MM.1S (cell line): ENCODE measurements at regions not wholly inside any gene's neighbourhood (a gene's known extent, or its start where the extent isn't known, plus 50 kb on each side); places are given as distances from the start of the nearest gene placed in this dataset.
"Not testable (repeated sequence)": the region's sequence is repeated elsewhere in the genome, so short reads cannot be mapped to it uniquely, and the experiment has no call there.

Experiments
- DNase-seq: peaks from one replicate; pipeline ENCODE4 v3.0.0-alpha.2; 2015
- H2AFZ ChIP-seq: fragments of 300-600 bp; sonication (generic); 2 replicates; pipeline ENCODE4 v1.6.0; 2016; ENCODE audit warnings: antibody characterized with exemption, low read length
- H3F3A ChIP-seq: fragments of 300-600 bp; sonication (generic); 2 replicates; pipeline ENCODE4 v1.6.1; 2016; ENCODE audit warnings: mild to moderate bottlenecking, antibody characterized with exemption, low read length, moderate library complexity, mixed read lengths; ENCODE audit not compliant: insufficient read depth
- H3K27ac ChIP-seq: fragments of 300-600 bp; sonication (generic); 2 replicates; pipeline ENCODE4 v1.5.1; 2016; ENCODE audit warnings: mild to moderate bottlenecking, low read length
- H3K27me3 ChIP-seq: fragments of 300-600 bp; sonication (generic); replicated peaks from 2 replicates; pipeline ENCODE4 v1.6.0; 2016; ENCODE audit warnings: low read length; ENCODE audit not compliant: insufficient read depth
- H3K36me3 ChIP-seq: fragments of 300-600 bp; sonication (generic); replicated peaks from 2 replicates; pipeline ENCODE4 v1.6.1; 2016; ENCODE audit warnings: mild to moderate bottlenecking, low read length, mixed read lengths; ENCODE audit not compliant: insufficient read depth
- H3K4me1 ChIP-seq: fragments of 300-600 bp; sonication (generic); 2 replicates; pipeline ENCODE4 v1.6.1; 2016; ENCODE audit warnings: low read length, mixed read lengths
- H3K4me2 ChIP-seq: fragments of 300-600 bp; sonication (generic); 2 replicates; pipeline ENCODE4 v1.6.0; 2016; ENCODE audit warnings: low read depth, low read length
- H3K4me3 ChIP-seq: fragments of 300-600 bp; sonication (generic); 2 replicates; pipeline ENCODE4 v1.5.1; 2016; ENCODE audit warnings: low read length, mixed read lengths
- H3K79me2 ChIP-seq: fragments of 300-600 bp; sonication (generic); 2 replicates; pipeline ENCODE4 v1.6.1; 2016; ENCODE audit warnings: mixed run types, low read length, mixed read lengths
- H3K9ac ChIP-seq: fragments of 300-600 bp; sonication (generic); 2 replicates; pipeline ENCODE4 v1.6.1; 2016; ENCODE audit warnings: low read length, mixed read lengths
- H3K9me2 ChIP-seq: fragments of 300-600 bp; sonication (generic); replicated peaks from 2 replicates; pipeline ENCODE4 v1.6.1; 2016; ENCODE audit warnings: mild to moderate bottlenecking, low read length, mixed read lengths; ENCODE audit not compliant: insufficient read depth
- H3K9me3 ChIP-seq: fragments of 300-600 bp; sonication (generic); replicated peaks from 2 replicates; pipeline ENCODE4 v1.6.1; 2016; ENCODE audit warnings: mild to moderate bottlenecking, low read length, mixed read lengths; ENCODE audit not compliant: insufficient read depth
- H4K20me1 ChIP-seq: fragments of 300-600 bp; sonication (generic); 2 replicates; pipeline ENCODE4 v1.6.1; 2016; ENCODE audit warnings: mild to moderate bottlenecking, low read length, moderate library complexity, mixed read lengths; ENCODE audit not compliant: insufficient read depth
- EZH2 ChIP-seq: fragments of 300-600 bp; sonication (generic); optimal IDR thresholded peaks from 2 replicates; pipeline ENCODE3; 2017; ENCODE audit warnings: low read depth, mild to moderate bottlenecking, antibody characterized with exemption, low read length, mixed read lengths
- EZH2phosphoT487 ChIP-seq: fragments of 300-600 bp; sonication (generic); IDR thresholded peaks from 2 replicates; pipeline ENCODE4 v1.6.1; 2018; ENCODE audit warnings: antibody characterized with exemption, low read length
- TF ChIP-seq, protein P1 (sequence below): fragments of 300-600 bp; sonication (generic); IDR thresholded peaks from 2 replicates; pipeline ENCODE4 v1.5.1; 2016; ENCODE audit warnings: antibody characterized with exemption, low read length, mixed read lengths

DNA sequence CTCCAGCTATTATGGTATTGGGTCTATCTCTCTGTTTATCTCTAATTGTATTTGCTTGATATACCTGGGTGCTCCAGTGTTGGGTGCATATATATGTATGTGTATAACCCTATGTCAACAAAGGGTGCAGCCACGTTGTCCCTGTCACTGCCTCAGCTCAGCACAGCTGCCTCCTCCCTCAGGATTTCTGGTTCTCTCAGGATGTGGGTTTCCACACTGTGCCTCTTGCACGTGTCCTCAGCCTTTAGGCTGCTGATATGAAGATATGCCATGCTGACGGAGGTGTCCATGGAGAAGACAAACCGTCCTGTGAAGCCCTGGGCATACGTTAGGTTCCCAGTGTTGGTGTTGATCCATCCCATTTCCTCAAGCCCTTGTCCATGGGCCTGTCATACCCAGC is 791.2 kb downstream of the TMEM121 start:
- no peak for TF ChIP-seq EZH2
- no peak for TF ChIP-seq EZH2phosphoT487
- TF ChIP-seq, protein P1, sequence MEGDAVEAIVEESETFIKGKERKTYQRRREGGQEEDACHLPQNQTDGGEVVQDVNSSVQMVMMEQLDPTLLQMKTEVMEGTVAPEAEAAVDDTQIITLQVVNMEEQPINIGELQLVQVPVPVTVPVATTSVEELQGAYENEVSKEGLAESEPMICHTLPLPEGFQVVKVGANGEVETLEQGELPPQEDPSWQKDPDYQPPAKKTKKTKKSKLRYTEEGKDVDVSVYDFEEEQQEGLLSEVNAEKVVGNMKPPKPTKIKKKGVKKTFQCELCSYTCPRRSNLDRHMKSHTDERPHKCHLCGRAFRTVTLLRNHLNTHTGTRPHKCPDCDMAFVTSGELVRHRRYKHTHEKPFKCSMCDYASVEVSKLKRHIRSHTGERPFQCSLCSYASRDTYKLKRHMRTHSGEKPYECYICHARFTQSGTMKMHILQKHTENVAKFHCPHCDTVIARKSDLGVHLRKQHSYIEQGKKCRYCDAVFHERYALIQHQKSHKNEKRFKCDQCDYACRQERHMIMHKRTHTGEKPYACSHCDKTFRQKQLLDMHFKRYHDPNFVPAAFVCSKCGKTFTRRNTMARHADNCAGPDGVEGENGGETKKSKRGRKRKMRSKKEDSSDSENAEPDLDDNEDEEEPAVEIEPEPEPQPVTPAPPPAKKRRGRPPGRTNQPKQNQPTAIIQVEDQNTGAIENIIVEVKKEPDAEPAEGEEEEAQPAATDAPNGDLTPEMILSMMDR = no peak
- Histone ChIP-seq H3K4me1 (no peaks in the 10 kb centered on the region), H3K4me2 (no peak overlapping the region)

DNA sequence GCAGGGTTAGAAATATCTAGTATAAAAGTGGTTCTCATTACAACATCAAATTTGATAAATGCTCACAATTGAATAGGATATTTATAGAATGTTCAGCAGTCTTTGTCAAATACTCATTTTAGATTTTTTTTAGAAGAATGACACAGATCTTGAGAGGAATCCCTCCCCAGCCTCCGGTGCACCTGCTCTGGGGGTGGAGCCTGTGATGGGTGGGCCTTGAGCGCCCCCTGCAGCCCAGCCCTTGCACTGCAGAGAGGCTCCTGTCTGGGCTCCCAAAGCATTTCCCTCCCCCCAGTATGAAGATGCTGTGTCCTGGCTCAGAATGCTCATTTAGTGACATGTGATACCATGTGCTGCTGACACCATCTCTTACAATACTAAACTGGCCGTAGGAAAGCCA is 792.3 kb downstream of the TMEM121 start:
- H3K27me3 ChIP-seq = no peaks in the 10 kb centered on the region
- H3K79me2 ChIP-seq = no peaks in the 10 kb centered on the region
- no peaks in the 10 kb centered on the region for H4K20me1 ChIP-seq
- H2AFZ ChIP-seq = no peak overlapping the region
- no peak overlapping the region for H3K27ac ChIP-seq
- H3F3A ChIP-seq = no peaks in the 10 kb centered on the region
- TF ChIP-seq EZH2phosphoT487 (no peak), EZH2 (no peak)
- TF ChIP-seq, protein P1 = no peak
- DNase-seq = no peak
- no peaks in the 10 kb centered on the region for H3K4me1 ChIP-seq
- no peak overlapping the region for H3K4me2 ChIP-seq
- no peak overlapping the region for H3K9ac ChIP-seq
- H3K36me3 ChIP-seq = no peaks in the 10 kb centered on the region
- no peak overlapping the region for H3K4me3 ChIP-seq
- no peaks in the 10 kb centered on the region for H3K9me2 ChIP-seq
- no peaks in the 10 kb centered on the region for H3K9me3 ChIP-seq

More for the DNA sequence above, 791.2 kb downstream of the TMEM121 start:
- Histone ChIP-seq H3K4me3 (no peak overlapping the region), H3K79me2 (no peaks in the 10 kb centered on the region), H3F3A (no peaks in the 10 kb centered on the region), H4K20me1 (no peaks in the 10 kb centered on the region), H2AFZ (no peak overlapping the region), H3K27ac (no peak overlapping the region), H3K9ac (no peak overlapping the region), H3K27me3 (no peaks in the 10 kb centered on the region), H3K9me3 (no peaks in the 10 kb centered on the region), H3K36me3 (no peaks in the 10 kb centered on the region), H3K9me2 (no peaks in the 10 kb centered on the region)
- DNase-seq = no peak

DNA sequence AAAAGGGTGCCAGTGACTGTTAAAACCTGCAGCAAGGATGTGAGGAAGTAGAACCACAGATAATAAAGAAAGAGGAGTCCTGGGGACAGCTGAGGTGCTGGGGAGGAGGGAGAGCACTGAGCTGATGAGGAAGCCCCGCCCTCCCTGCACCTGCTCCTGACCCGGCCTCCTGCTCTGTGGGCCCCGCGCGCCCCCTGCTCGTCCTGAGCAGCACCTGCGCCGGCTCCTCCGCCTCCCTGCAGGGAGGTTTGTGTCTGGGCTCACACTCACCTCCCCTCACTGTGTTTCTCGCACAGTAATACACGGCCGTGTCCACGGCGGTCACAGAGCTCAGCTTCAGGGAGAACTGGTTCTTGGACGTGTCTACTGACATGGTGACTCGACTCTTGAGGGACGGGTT is 797.6 kb downstream of the TMEM121 start:
- H2AFZ ChIP-seq, H3K27me3 ChIP-seq, H3K9me3 ChIP-seq, H3K27ac ChIP-seq, H3K9me2 ChIP-seq, DNase-seq, H3K36me3 ChIP-seq, H4K20me1 ChIP-seq, H3K9ac ChIP-seq, H3K79me2 ChIP-seq, H3F3A ChIP-seq, H3K4me1 ChIP-seq, H3K4me2 ChIP-seq, H3K4me3 ChIP-seq: not testable (repeated sequence)

DNA sequence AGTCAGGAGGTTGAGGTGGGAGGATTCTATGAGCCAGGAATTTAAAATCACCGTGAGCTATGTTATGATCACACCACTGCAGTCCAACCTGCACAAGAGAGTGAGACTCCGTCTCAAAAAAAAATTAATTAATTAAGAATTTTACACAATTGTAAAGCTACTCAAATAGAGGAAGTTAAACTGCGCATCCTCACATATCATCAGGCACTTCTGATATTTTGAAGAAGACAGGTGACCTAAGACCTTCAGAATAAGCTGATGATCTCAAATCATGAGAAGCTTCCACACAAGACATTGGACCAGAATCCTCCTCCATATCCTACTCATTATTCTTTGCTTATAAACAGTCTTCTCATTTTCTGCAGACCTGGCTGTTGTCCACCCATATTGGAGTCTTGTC is 800.9 kb downstream of the TMEM121 start:
- Histone ChIP-seq H3K4me2 (no peak overlapping the region), H3K27ac (no peak overlapping the region), H3K79me2 (no peaks in the 10 kb centered on the region), H3K4me3 (no peak overlapping the region), H3K36me3 (no peaks in the 10 kb centered on the region), H3K9ac (no peak overlapping the region), H3K9me3 (no peaks in the 10 kb centered on the region), H3K27me3 (no peaks in the 10 kb centered on the region), H3K9me2 (no peaks in the 10 kb centered on the region), H2AFZ (no peak overlapping the region), H4K20me1 (no peaks in the 10 kb centered on the region), H3F3A (no peaks in the 10 kb centered on the region), H3K4me1 (no peaks in the 10 kb centered on the region)
- TF ChIP-seq, protein P1 = no peak
- no peak for TF ChIP-seq EZH2phosphoT487
- no peak for TF ChIP-seq EZH2
- no peak for DNase-seq

DNA sequence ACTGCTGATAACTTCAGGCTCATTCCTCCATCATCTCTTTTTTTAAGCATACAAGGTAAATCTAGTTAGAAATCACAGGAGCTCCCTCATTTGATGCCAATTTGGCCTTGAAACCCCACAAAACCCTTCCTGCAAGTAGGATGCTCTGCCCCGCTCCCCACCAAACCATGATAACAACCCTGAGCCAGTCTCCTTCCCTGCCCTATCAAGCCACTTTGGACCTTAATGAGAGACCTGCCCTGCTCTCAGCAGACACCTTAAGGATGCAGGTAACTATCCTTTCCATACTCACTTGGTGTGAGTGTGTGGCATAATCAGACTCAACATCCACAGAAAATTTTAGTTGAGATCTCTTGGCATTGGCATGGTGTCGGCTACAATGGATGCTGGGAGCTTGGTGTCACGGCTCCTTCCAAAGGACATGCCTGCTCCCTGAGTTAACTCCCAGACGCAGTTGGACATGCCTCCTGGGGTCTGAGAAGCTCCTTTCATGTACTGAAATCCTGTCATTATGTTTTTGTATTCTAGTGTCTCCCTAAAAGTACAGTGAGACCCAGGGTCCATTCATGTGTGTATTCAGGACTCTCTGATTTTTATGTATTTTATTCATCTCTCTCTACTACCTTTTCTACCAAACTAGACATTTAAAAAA is 801.4 kb downstream of the TMEM121 start:
- not testable (repeated sequence) for H3K4me2 ChIP-seq, H3K79me2 ChIP-seq, H3K27ac ChIP-seq, H3K9me2 ChIP-seq, H3K9ac ChIP-seq, H3K27me3 ChIP-seq, H3K4me3 ChIP-seq, H3K9me3 ChIP-seq, H3K4me1 ChIP-seq, H3F3A ChIP-seq, H2AFZ ChIP-seq, DNase-seq, H3K36me3 ChIP-seq, H4K20me1 ChIP-seq

DNA sequence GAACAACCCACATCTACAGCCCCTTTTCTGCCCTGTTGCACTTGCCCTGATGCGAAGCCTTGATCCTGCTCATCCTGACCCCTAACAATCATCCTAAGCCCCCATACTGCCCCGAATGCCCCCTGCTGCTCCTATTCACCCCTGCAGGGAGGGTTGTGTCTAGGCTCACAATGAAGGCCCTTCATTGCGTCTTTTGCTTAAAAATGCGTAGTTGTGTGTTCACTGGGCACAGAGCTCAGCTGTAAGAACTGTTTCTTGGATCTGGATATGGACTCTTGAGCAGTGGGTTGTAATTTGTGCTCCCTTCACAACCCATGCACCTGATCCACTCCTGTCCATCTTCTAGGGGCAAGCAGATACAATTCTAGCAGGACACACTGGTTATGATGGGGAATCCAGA is 802.9 kb downstream of the TMEM121 start:
- DNase-seq, H3K9ac ChIP-seq, H3K79me2 ChIP-seq, H4K20me1 ChIP-seq, H3K27me3 ChIP-seq, H3K4me2 ChIP-seq, H3K9me3 ChIP-seq, H3K27ac ChIP-seq, H3K4me1 ChIP-seq, H3K36me3 ChIP-seq, H3K9me2 ChIP-seq, H3F3A ChIP-seq, H3K4me3 ChIP-seq, H2AFZ ChIP-seq: not testable (repeated sequence)
